ENCODE measurements at regions not wholly inside any gene's neighbourhood (a gene's known extent, or its start where the extent isn't known, plus 50 kb on each side); places are given as distances from the start of the nearest gene placed in this dataset.

DNA sequence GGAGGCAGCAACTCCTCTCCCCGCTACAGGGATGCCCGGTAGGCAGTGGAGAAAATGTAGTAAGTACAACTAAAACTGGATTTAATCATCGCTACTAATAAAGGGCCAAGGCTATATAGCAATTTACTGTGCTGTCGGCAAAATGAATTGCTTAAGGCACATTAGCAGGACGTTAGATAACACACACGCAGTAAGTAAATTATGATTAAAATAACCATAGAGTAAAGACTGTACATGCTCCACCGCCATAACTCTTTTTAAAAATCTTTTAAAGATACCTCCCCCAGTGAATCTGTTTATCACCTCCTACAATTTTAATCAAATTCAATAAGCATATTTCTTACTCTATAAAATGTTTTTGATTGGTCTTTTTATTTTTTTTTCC lies 371.4 kb upstream of the MGMT start:
- no peak for TF ChIP-seq EZH2 (IDR thresholded peaks at IDR 0.05; ENCODE audit: borderline replicate concordance, low read depth, low read length, severe bottlenecking)
- TF ChIP-seq, protein P1, sequence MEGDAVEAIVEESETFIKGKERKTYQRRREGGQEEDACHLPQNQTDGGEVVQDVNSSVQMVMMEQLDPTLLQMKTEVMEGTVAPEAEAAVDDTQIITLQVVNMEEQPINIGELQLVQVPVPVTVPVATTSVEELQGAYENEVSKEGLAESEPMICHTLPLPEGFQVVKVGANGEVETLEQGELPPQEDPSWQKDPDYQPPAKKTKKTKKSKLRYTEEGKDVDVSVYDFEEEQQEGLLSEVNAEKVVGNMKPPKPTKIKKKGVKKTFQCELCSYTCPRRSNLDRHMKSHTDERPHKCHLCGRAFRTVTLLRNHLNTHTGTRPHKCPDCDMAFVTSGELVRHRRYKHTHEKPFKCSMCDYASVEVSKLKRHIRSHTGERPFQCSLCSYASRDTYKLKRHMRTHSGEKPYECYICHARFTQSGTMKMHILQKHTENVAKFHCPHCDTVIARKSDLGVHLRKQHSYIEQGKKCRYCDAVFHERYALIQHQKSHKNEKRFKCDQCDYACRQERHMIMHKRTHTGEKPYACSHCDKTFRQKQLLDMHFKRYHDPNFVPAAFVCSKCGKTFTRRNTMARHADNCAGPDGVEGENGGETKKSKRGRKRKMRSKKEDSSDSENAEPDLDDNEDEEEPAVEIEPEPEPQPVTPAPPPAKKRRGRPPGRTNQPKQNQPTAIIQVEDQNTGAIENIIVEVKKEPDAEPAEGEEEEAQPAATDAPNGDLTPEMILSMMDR (IDR thresholded peaks at IDR 0.05; ENCODE audit: borderline replicate concordance, extremely low read depth, low read length, poor library complexity, severe bottlenecking): no peak
